Fibroblast of lung (primary cell): ENCODE measurements at regions not wholly inside any gene's neighbourhood (a gene's known extent, or its start where the extent isn't known, plus 50 kb on each side); places are given as distances from the start of the nearest gene placed in this dataset.
A peak's percentile ranks its signal among the peaks of the same experiment; 100 is the strongest.

Experiments
- DNase-seq, 2 donors: peaks; one replicate each; pipeline versions ENCODE4 v3.0.0 to v3.0.0-alpha.2; 2010; ENCODE audit warnings: low read depth in 2 of 2
- H2AFZ ChIP-seq: 2 replicates; pipeline ENCODE4 v1.5.1; 2012; ENCODE audit warnings: low read length, control low read depth, inconsistent platforms
- H3K27ac ChIP-seq: 2 replicates; pipeline ENCODE4 v1.5.1; 2011; ENCODE audit warnings: low read length, control low read depth; ENCODE audit not compliant: insufficient read depth
- H3K27me3 ChIP-seq: 2 replicates; pipeline ENCODE4 v1.5.1; 2011; ENCODE audit warnings: mild to moderate bottlenecking, low read length; ENCODE audit not compliant: control insufficient read depth, insufficient read depth
- H3K36me3 ChIP-seq: 2 replicates; pipeline ENCODE4 v1.5.1; 2011; ENCODE audit warnings: low read length; ENCODE audit not compliant: control insufficient read depth, insufficient read depth
- H3K4me1 ChIP-seq: 2 replicates; pipeline ENCODE4 v1.5.1; 2011; ENCODE audit warnings: low read length; ENCODE audit not compliant: control insufficient read depth, insufficient read depth; ENCODE audit errors: extremely low read depth
- H3K4me2 ChIP-seq: 2 replicates; pipeline ENCODE4 v1.5.1; 2011; ENCODE audit warnings: low read length, control low read depth; ENCODE audit not compliant: insufficient read depth; ENCODE audit errors: extremely low read depth
- H3K4me3 ChIP-seq, 4 experiments: fragments of 200-600 bp in 1 of 4; sonication (generic) in 1 of 4; replicated peaks in 1 of 4; 2 replicates each; pipeline ENCODE4 v1.5.1; 2011 to 2016; ENCODE audit warnings: low read length in 4 of 4, low read depth in 3 of 4, mild to moderate bottlenecking in 3 of 4, control low read depth in 2 of 4, inconsistent platforms in 1 of 4, mixed read lengths in 1 of 4; ENCODE audit not compliant: insufficient read depth in 1 of 4; ENCODE audit errors: control extremely low read depth in 1 of 4
- H3K79me2 ChIP-seq: 2 replicates; pipeline ENCODE4 v1.5.1; 2012; ENCODE audit warnings: mild to moderate bottlenecking, low read length, inconsistent platforms; ENCODE audit not compliant: control insufficient read depth, insufficient read depth
- H3K9ac ChIP-seq: 2 replicates; pipeline ENCODE4 v1.5.1; 2011; ENCODE audit warnings: mild to moderate bottlenecking, low read length, control low read depth; ENCODE audit not compliant: insufficient read depth
- H3K9me3 ChIP-seq: 2 replicates; pipeline ENCODE4 v1.5.1; 2012; ENCODE audit warnings: low read depth, low read length; ENCODE audit not compliant: control insufficient read depth, insufficient read depth
- H4K20me1 ChIP-seq: 2 replicates; pipeline ENCODE4 v1.5.1; 2011; ENCODE audit warnings: low read length; ENCODE audit not compliant: control insufficient read depth, insufficient read depth; ENCODE audit errors: extremely low read depth
- CTCF ChIP-seq, 2 donors: IDR thresholded peaks in 1 of 2; conservative IDR thresholded peaks in 1 of 2; 1 replicate in 1 of 2; 2 replicates in 1 of 2; pipeline ENCODE4 v1.5.1; 2011 to 2012; ENCODE audit warnings: low read length in 2 of 2, control low read depth in 1 of 2, inconsistent platforms in 1 of 2, low read depth in 1 of 2, mild to moderate bottlenecking in 1 of 2
- EZH2 ChIP-seq: IDR thresholded peaks from 2 replicates; pipeline ENCODE4 v1.5.1; 2012; ENCODE audit warnings: low read length, control low read depth, mild to moderate bottlenecking; ENCODE audit errors: missing control alignments

GRCh38 chr14:22394616-22395015, 194.4 kb downstream of the DAD1 start:
- no peak for TF ChIP-seq EZH2
- no peak for TF ChIP-seq CTCF (conservative IDR thresholded peaks at IDR 0.05 in 1 of 2, IDR thresholded peaks at IDR 0.05 in 1 of 2; ENCODE audit: low read depth in 1 of 2, low read length in 2 of 2)
- H3K9me3 ChIP-seq = no peaks in the 10 kb centered on the region
- H3K4me1 ChIP-seq = no peaks in the 10 kb centered on the region
- peaks cover 10% of the 10 kb centered on the region for H3K27me3 ChIP-seq
- no peak overlapping the region for H3K4me3 ChIP-seq
- DNase-seq = no peak
- no peak overlapping the region for H3K4me2 ChIP-seq
- H4K20me1 ChIP-seq = no peaks in the 10 kb centered on the region
- no peak overlapping the region for H3K27ac ChIP-seq
- no peaks in the 10 kb centered on the region for H3K36me3 ChIP-seq
- H2AFZ ChIP-seq = no peak overlapping the region
- no peak overlapping the region for H3K9ac ChIP-seq
- H3K79me2 ChIP-seq = no peaks in the 10 kb centered on the region

- Histone ChIP-seq H3K4me3 (no peak overlapping the region), H3K4me1 (no peaks in the 10 kb centered on the region), H3K4me2 (no peak overlapping the region), H4K20me1 (no peaks in the 10 kb centered on the region), H2AFZ (no peak overlapping the region), H3K9me3 (no peaks in the 10 kb centered on the region), H3K9ac (no peak overlapping the region), H3K27me3 (peaks cover 13% of the 10 kb centered on the region), H3K27ac (no peak overlapping the region), H3K79me2 (no peaks in the 10 kb centered on the region), H3K36me3 (no peaks in the 10 kb centered on the region)
- DNase-seq = no peak
- TF ChIP-seq EZH2 = no peak
- TF ChIP-seq CTCF (conservative IDR thresholded peaks at IDR 0.05 in 1 of 2, IDR thresholded peaks at IDR 0.05 in 1 of 2; ENCODE audit: low read depth in 1 of 2, low read length in 2 of 2) = no peak
These were observed 195.2 kb downstream of the DAD1 start for GRCh38 chr14:22393796-22394195.

- Histone ChIP-seq H2AFZ (no peak overlapping the region), H3K36me3 (no peaks in the 10 kb centered on the region), H3K79me2 (no peaks in the 10 kb centered on the region), H3K4me3 (no peak overlapping the region), H3K4me1 (no peaks in the 10 kb centered on the region), H3K27ac (no peak overlapping the region), H3K9ac (no peak overlapping the region), H3K4me2 (no peak overlapping the region), H3K27me3 (peaks cover 13% of the 10 kb centered on the region), H3K9me3 (no peaks in the 10 kb centered on the region), H4K20me1 (no peaks in the 10 kb centered on the region)
- peak; percentile 70 for DNase-seq
- peak; percentile 51 to 78 for TF ChIP-seq CTCF (conservative IDR thresholded peaks at IDR 0.05 in 1 of 2, IDR thresholded peaks at IDR 0.05 in 1 of 2; ENCODE audit: low read depth in 1 of 2, low read length in 2 of 2)
- no peak for TF ChIP-seq EZH2
These were observed 197.0 kb downstream of the DAD1 start for GRCh38 chr14:22391908-22392565.
